IPS-18c (cell line): ENCODE measurements at regions not wholly inside any gene's neighbourhood (a gene's known extent, or its start where the extent isn't known, plus 50 kb on each side); places are given as distances from the start of the nearest gene placed in this dataset.
"Not testable (repeated sequence)": the region's sequence is repeated elsewhere in the genome, so short reads cannot be mapped to it uniquely, and the experiment has no call there.

Experiments
- H3K4me3 ChIP-seq: 2 replicates; pipeline ENCODE4 v1.7.0; 2013; ENCODE audit warnings: low read depth, mild to moderate bottlenecking, low read length, moderate library complexity; ENCODE audit not compliant: insufficient read depth
- H3K9me3 ChIP-seq: one replicate; pipeline ENCODE4 v1.6.1; 2013; ENCODE audit warnings: mild to moderate bottlenecking, low read length, moderate library complexity; ENCODE audit not compliant: control insufficient read depth, insufficient read depth

- no peak overlapping the region for H3K4me3 ChIP-seq
These were observed 299.8 kb downstream of the TMEM38B start for GRCh38 chr9:105993921-105994715.

GRCh38 chr9:105994970-105995369 lies 300.6 kb downstream of the TMEM38B start:
- H3K9me3 ChIP-seq: no peaks in the 10 kb centered on the region

More at GRCh38 chr9:105993921-105994715, 299.8 kb downstream of the TMEM38B start:
- H3K9me3 ChIP-seq: no peaks in the 10 kb centered on the region

GRCh38 chr9:106017198-106017740 lies 322.9 kb downstream of the TMEM38B start:
- Histone ChIP-seq H3K4me3 (no peak overlapping the region), H3K9me3 (no peaks in the 10 kb centered on the region)

More at GRCh38 chr9:105994970-105995369, 300.6 kb downstream of the TMEM38B start:
- H3K4me3 ChIP-seq: no peak overlapping the region

DNA sequence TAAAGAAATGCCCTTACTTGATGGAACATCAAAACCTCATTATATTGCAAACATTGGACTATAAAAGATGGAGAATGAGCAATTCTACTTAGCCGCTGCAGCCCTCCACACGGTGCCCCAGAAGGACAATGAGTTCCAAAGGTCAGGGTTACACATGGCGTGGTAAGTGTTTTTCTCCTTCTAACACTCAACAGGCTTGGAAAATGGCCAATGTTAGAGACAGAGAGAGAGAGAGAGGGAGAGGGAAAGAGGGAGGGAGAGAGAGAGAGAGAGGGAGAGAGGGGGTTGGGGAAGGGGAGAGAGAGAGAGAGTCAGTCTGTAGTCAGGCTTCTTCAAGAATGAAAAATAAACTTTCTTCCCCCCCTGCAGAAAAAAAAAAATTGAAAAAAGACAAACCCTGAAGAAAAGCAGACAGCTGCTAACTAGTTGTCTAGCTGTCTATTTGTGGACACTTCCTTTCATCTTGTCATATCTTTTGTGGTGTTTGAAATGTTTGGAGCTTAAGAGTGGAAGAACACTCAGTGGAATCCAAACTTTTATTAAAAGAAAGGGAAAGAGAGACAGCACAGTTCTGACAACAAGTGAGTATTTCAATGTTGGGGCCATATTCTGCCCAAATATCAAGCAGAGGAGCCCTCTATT lies 324.8 kb downstream of the TMEM38B start:
- H3K9me3 ChIP-seq: no peaks in the 10 kb centered on the region
- no peak overlapping the region for H3K4me3 ChIP-seq

GRCh38 chr9:106019702-106020101 lies 325.4 kb downstream of the TMEM38B start:
- no peaks in the 10 kb centered on the region for H3K9me3 ChIP-seq
- no peak overlapping the region for H3K4me3 ChIP-seq

GRCh38 chr9:106020186-106020585 lies 325.8 kb downstream of the TMEM38B start:
- H3K4me3 ChIP-seq: no peak overlapping the region
- no peaks in the 10 kb centered on the region for H3K9me3 ChIP-seq

DNA sequence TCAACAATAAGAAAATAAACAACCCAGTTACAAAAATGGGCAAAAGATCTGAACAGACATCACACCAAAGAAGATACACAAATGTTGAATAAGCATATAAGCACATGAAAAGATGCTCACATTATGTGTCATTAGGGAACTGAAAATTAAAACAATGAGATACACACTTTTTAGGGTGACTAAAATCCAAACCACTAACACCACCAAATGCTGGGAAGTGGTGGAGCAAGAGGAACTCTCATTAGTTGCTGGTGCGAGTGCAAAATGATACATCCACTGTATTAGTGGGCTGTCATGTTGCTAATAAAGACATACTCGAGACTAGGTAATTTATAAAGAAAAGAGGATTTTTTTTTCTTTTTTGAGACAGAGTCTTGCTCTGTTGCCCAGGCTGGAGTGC lies 329.1 kb downstream of the TMEM38B start:
- Histone ChIP-seq H3K4me3 (no peak overlapping the region), H3K9me3 (no peaks in the 10 kb centered on the region)

DNA sequence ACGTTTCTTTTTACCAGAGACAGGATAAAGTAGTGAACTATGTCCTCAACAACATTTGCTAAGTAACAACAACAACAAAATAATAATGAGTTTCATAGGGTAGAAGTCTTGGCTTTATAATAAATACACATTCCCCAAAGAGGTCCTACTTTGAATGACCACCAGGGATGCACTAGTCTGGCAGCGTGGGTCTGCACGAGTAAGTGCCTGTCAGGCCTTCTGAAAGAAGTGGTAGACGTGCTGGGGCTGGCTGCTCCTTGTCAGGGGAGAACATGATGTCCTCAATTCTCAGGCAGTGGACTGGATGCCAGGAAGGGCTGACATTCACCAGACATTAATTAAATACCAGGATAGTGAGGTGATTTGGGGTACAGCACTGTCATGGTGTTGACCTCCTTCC lies 331.1 kb downstream of the TMEM38B start:
- no peak overlapping the region for H3K4me3 ChIP-seq
- no peaks in the 10 kb centered on the region for H3K9me3 ChIP-seq

- H3K9me3 ChIP-seq, H3K4me3 ChIP-seq: not testable (repeated sequence)
These were observed 335.8 kb downstream of the TMEM38B start for GRCh38 chr9:106030146-106030545.

DNA sequence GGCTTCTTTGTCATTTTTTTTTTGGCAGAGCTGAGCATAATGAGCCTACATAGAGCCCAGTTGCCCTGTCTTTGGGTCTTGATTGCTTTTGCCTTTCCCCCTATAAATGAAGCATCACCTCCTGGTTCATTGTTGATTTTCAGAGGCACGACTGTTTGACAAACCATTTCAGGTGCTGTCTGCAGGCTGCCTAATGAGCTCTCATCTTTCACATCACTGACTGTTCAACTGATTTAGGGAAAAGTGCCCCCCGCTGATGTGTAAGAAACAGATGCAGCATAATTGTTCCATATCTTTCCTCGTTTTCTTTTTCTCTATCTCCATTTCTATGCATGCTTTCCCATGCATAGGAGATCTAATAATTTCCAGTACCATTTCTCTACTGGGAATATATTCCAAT lies 338.6 kb downstream of the TMEM38B start:
- H3K4me3 ChIP-seq: no peak overlapping the region
- H3K9me3 ChIP-seq: no peaks in the 10 kb centered on the region

DNA sequence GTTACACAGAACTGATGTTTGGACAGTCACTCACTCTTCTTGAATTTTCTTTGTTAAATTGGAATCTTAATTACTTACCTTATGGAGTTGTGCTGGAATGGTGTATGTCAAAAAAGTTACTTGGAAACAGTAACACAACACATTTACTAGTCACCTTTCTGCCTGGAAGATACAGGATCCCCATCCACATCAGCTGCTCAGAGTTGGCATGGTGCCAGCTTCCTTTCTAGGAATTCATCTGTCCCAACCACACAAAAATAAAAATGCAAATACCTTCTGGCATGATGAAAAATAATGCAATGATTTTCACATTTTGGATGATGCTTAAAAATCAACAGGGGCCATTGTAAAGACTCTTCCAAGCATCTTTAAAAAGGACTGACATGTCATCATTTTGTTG lies 341.5 kb downstream of the TMEM38B start:
- Histone ChIP-seq H3K4me3 (no peak overlapping the region), H3K9me3 (no peaks in the 10 kb centered on the region)

GRCh38 chr9:106038266-106039001 lies 344.1 kb downstream of the TMEM38B start:
- no peak overlapping the region for H3K4me3 ChIP-seq
- H3K9me3 ChIP-seq: no peaks in the 10 kb centered on the region

- H3K4me3 ChIP-seq: no peak overlapping the region
- H3K9me3 ChIP-seq: no peaks in the 10 kb centered on the region
These were observed 345.0 kb downstream of the TMEM38B start for GRCh38 chr9:106039151-106039935.

DNA sequence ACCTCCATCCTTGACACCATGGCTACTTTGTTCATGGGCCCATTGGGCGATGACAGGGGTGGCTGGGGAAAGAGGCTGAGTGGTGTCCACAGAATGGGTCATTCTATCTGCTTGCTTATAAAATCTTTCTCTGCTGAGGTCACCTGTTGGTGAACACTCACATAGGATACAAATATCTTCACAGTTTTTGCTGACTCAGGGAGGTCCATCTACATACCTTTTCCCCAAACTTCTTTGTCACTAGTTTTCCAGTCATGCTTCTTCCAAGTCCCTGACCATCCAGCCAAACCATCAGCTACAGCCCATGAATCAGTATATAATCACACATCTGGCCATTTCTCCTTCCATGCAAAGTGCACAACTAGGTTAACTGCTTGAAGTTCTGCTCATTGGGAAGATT lies 347.6 kb downstream of the TMEM38B start:
- not testable (repeated sequence) for H3K9me3 ChIP-seq, H3K4me3 ChIP-seq

DNA sequence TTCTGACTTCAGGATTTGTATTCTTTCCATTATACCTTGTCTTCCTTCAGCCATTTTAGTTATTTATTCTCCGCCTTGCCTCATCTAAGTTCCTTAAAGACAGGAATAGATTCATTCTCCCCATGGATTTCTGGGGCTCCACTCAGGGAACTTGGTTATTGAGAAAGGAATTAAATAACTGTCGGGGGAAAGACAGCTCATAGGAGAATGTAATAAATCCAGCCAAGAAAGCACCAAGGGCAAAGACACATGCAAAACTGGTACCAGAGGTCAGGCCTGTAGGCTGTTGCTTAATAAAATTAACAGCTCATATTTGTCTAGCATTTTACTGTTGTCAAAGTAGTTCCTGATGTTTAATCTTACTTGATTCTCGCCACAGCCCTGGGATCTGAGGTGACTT lies 357.2 kb downstream of the TMEM38B start:
- H3K4me3 ChIP-seq: no peak overlapping the region
- no peaks in the 10 kb centered on the region for H3K9me3 ChIP-seq

DNA sequence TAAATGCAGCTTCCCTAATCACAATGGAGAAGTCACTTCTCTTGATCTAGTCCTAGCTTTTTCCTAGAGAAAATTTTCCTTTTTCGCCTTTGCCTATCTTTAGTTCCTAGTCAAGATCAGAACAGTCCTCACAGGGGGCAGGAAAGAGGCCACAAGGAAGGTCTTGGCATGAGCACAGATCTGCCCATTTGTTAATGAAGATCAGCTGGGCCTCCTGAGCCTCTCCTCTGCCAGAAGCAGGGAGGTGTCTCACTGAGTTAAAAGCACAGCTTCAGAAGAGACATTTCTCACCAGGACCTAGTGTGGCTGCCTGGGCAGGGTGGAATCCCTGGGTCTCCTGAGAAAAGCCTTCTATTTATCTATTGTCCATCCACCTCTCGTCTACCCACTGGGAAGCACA lies 357.8 kb downstream of the TMEM38B start:
- H3K9me3 ChIP-seq: no peaks in the 10 kb centered on the region
- H3K4me3 ChIP-seq: no peak overlapping the region

- Histone ChIP-seq H3K4me3 (no peak overlapping the region), H3K9me3 (no peaks in the 10 kb centered on the region)
These were observed 358.4 kb downstream of the TMEM38B start for GRCh38 chr9:106052735-106053134.
